Vagina (tissue), 2 donors: ENCODE measurements at regions not wholly inside any gene's neighbourhood (a gene's known extent, or its start where the extent isn't known, plus 50 kb on each side); places are given as distances from the start of the nearest gene placed in this dataset.

ENCODE experiments used
- DNase-seq, 2 donors: peaks; one replicate each; pipeline ENCODE4 v3.0.0-alpha.2; 2017; ENCODE audit errors: extremely low spot score in 2 of 2
- H3K27ac ChIP-seq: fragments of 200-600 bp; sonication (generic); one replicate; pipeline ENCODE4 v1.5.1; 2019
- H3K27me3 ChIP-seq: fragments of 200-600 bp; sonication (generic); one replicate; pipeline ENCODE4 v1.5.1; 2019
- H3K36me3 ChIP-seq, 2 donors: fragments of 200-600 bp; sonication (generic); one replicate each; pipeline ENCODE4 v1.5.1; 2017 to 2019
- H3K4me1 ChIP-seq: fragments of 200-600 bp; sonication (generic); one replicate; pipeline ENCODE4 v1.5.1; 2019
- H3K4me3 ChIP-seq, 2 donors: fragments of 200-600 bp; sonication (generic); 1 replicate in 1 of 2; 2 replicates in 1 of 2; pipeline ENCODE4 v1.5.1; 2016 to 2019
- H3K9me3 ChIP-seq: fragments of 200-600 bp; sonication (generic); one replicate; pipeline ENCODE4 v1.5.1; 2019
- CTCF ChIP-seq, 3 experiments: fragments of 450-650 bp in 2 of 3; fragments of 200-600 bp in 1 of 3; sonication (generic) in 1 of 3; IDR thresholded peaks; one replicate each; pipeline ENCODE4 v1.5.1; 2017 to 2019; ENCODE audit warnings: antibody characterized with exemption in 3 of 3, mild to moderate bottlenecking in 2 of 3, moderate library complexity in 2 of 3
- POLR2A ChIP-seq, 2 donors: fragments of 450-650 bp; IDR thresholded peaks; one replicate each; pipeline ENCODE4 v1.6.1; 2017; ENCODE audit warnings: antibody characterized with exemption in 2 of 2, mild to moderate bottlenecking in 2 of 2, moderate library complexity in 2 of 2
- POLR2AphosphoS5 ChIP-seq, 2 donors: sonication (generic); formaldehyde crosslinking; IDR thresholded peaks; one replicate each; pipeline ENCODE4 v1.9.0; 2017; ENCODE audit warnings: antibody characterized with exemption in 2 of 2, mild to moderate bottlenecking in 2 of 2, low read depth in 1 of 2; ENCODE audit not compliant: insufficient read depth in 1 of 2
- intact Hi-C: fragments of 100-400 bp; cut with DNase I; formaldehyde crosslinking; loops from one replicate; pipeline ENCODE4 v1.15.1; 2023

- no peak for DNase-seq
- no peaks in the 10 kb centered on the region for H3K36me3 ChIP-seq
- H3K9me3 ChIP-seq = no peaks in the 10 kb centered on the region
- no peaks in the 10 kb centered on the region for H3K4me1 ChIP-seq
- intact Hi-C loops = no loop called here
- TF ChIP-seq CTCF (IDR thresholded peaks at IDR 0.05) (no peak), POLR2AphosphoS5 (IDR thresholded peaks at IDR 0.05; ENCODE audit: insufficient read depth in 1 of 2, low read depth in 1 of 2) (no peak), POLR2A (IDR thresholded peaks at IDR 0.05) (no peak)
- no peak overlapping the region for H3K4me3 ChIP-seq
- H3K27ac ChIP-seq = no peak overlapping the region
- H3K27me3 ChIP-seq = no peaks in the 10 kb centered on the region
These were observed 98.9 kb upstream of the MAPRE2 start for GRCh38 chr18:34942276-34942675.

GRCh38 chr18:34942975-34943374 lies 98.2 kb upstream of the MAPRE2 start:
- H3K27ac ChIP-seq = no peak overlapping the region
- DNase-seq = no peak
- intact Hi-C loops = no loop called here
- no peaks in the 10 kb centered on the region for H3K27me3 ChIP-seq
- no peaks in the 10 kb centered on the region for H3K36me3 ChIP-seq
- no peak overlapping the region for H3K4me3 ChIP-seq
- H3K4me1 ChIP-seq = no peaks in the 10 kb centered on the region
- TF ChIP-seq POLR2A (IDR thresholded peaks at IDR 0.05) = no peak
- TF ChIP-seq CTCF (IDR thresholded peaks at IDR 0.05) = no peak
- TF ChIP-seq POLR2AphosphoS5 (IDR thresholded peaks at IDR 0.05; ENCODE audit: insufficient read depth in 1 of 2, low read depth in 1 of 2) = no peak
- H3K9me3 ChIP-seq = no peaks in the 10 kb centered on the region

GRCh38 chr18:34943587-34943986 lies 97.6 kb upstream of the MAPRE2 start:
- DNase-seq = no peak
- no peak overlapping the region for H3K4me3 ChIP-seq
- H3K9me3 ChIP-seq = no peaks in the 10 kb centered on the region
- intact Hi-C loops = no loop called here
- no peak for TF ChIP-seq POLR2A (IDR thresholded peaks at IDR 0.05)
- TF ChIP-seq CTCF (IDR thresholded peaks at IDR 0.05) = no peak
- H3K27me3 ChIP-seq = no peaks in the 10 kb centered on the region
- H3K4me1 ChIP-seq = no peaks in the 10 kb centered on the region
- no peak overlapping the region for H3K27ac ChIP-seq
- no peaks in the 10 kb centered on the region for H3K36me3 ChIP-seq

GRCh38 chr18:34947711-34948125 lies 93.5 kb upstream of the MAPRE2 start:
- intact Hi-C loops = no loop called here
- no peaks in the 10 kb centered on the region for H3K9me3 ChIP-seq
- no peaks in the 10 kb centered on the region for H3K27me3 ChIP-seq
- no peaks in the 10 kb centered on the region for H3K4me1 ChIP-seq
- DNase-seq = no peak
- H3K27ac ChIP-seq = no peak overlapping the region
- no peak overlapping the region for H3K4me3 ChIP-seq
- TF ChIP-seq CTCF (IDR thresholded peaks at IDR 0.05) (no peak), POLR2AphosphoS5 (IDR thresholded peaks at IDR 0.05; ENCODE audit: insufficient read depth in 1 of 2, low read depth in 1 of 2) (no peak), POLR2A (IDR thresholded peaks at IDR 0.05) (no peak)
- no peaks in the 10 kb centered on the region for H3K36me3 ChIP-seq

- H3K27me3 ChIP-seq = no peaks in the 10 kb centered on the region
- no peaks in the 10 kb centered on the region for H3K9me3 ChIP-seq
- H3K36me3 ChIP-seq = no peaks in the 10 kb centered on the region
- TF ChIP-seq POLR2A (IDR thresholded peaks at IDR 0.05) (no peak), POLR2AphosphoS5 (IDR thresholded peaks at IDR 0.05; ENCODE audit: insufficient read depth in 1 of 2, low read depth in 1 of 2) (no peak), CTCF (IDR thresholded peaks at IDR 0.05) (no peak)
- no peak overlapping the region for H3K27ac ChIP-seq
- H3K4me1 ChIP-seq = no peaks in the 10 kb centered on the region
- no peak for DNase-seq
- intact Hi-C loops = no loop called here
- H3K4me3 ChIP-seq = no peak overlapping the region
These were observed 89.4 kb upstream of the MAPRE2 start for GRCh38 chr18:34951625-34952379.
